GM10266 (cell line): ENCODE measurements at regions not wholly inside any gene's neighbourhood (a gene's known extent, or its start where the extent isn't known, plus 50 kb on each side); places are given as distances from the start of the nearest gene placed in this dataset.

Experiments
- DNase-seq: peaks from one replicate; pipeline ENCODE4 v3.0.0; 2012; ENCODE audit errors: extremely low spot score
- CTCF ChIP-seq: IDR thresholded peaks from 2 replicates; pipeline ENCODE4 v1.5.1; 2012; ENCODE audit warnings: mild to moderate bottlenecking, low read depth; ENCODE audit not compliant: control insufficient read depth, insufficient read depth; ENCODE audit errors: missing control alignments

GRCh38 chr13:26887594-26887993, 127.0 kb upstream of the GPR12 start:
- no peak for TF ChIP-seq CTCF
- DNase-seq, result no peak

- no peak for DNase-seq
- no peak for TF ChIP-seq CTCF
Observed at GRCh38 chr13:26883613-26884257, 123.1 kb upstream of the GPR12 start.

GRCh38 chr13:26882731-26883130, 122.1 kb upstream of the GPR12 start:
- no peak for TF ChIP-seq CTCF
- DNase-seq, result no peak

GRCh38 chr13:26881154-26881553, 120.6 kb upstream of the GPR12 start:
- no peak for TF ChIP-seq CTCF
- no peak for DNase-seq

GRCh38 chr13:26880735-26881134, 120.1 kb upstream of the GPR12 start:
- TF ChIP-seq CTCF, result no peak

GRCh38 chr13:26878438-26878837, 117.9 kb upstream of the GPR12 start:
- no peak for DNase-seq
- TF ChIP-seq CTCF, result no peak

More at GRCh38 chr13:26880735-26881134, 120.1 kb upstream of the GPR12 start:
- DNase-seq, result no peak

GRCh38 chr13:26873386-26873698, 112.8 kb upstream of the GPR12 start:
- no peak for DNase-seq
- no peak for TF ChIP-seq CTCF
